ENCODE measurements at regions not wholly inside any gene's neighbourhood (a gene's known extent, or its start where the extent isn't known, plus 50 kb on each side); places are given as distances from the start of the nearest gene placed in this dataset.

DNA sequence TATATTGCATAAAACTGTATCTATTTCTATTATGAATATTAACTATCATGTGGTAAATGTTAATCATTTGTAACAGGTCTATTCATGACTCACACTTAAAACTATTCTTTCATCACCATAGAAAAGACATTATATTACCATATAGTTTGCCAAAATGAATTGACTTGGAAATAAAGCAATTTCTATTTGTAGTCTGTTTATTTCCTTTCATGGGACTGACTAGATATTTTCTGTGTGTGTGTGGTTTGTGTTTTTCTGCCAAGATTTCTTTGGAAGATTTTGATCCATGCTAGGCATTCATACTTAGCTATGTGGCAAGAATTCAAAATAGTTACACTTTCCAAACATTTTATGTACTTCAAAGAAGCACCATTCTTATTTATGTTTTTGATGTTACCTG lies 522.5 kb upstream of the AGTR1 start:
- TF ChIP-seq CTCF (conservative IDR thresholded peaks at IDR 0.05; ENCODE audit: low read depth, low read length) (no peak), EZH2 (IDR thresholded peaks at IDR 0.05; ENCODE audit: borderline replicate concordance, low read depth, low read length, poor library complexity, severe bottlenecking) (no peak)

Measured in A673 (cell line).